Fibroblast of lung (primary cell): ENCODE measurements at regions not wholly inside any gene's neighbourhood (a gene's known extent, or its start where the extent isn't known, plus 50 kb on each side); places are given as distances from the start of the nearest gene placed in this dataset.

ENCODE experiments used
- DNase-seq, 2 donors: peaks; one replicate each; pipeline versions ENCODE4 v3.0.0 to v3.0.0-alpha.2; 2010; ENCODE audit warnings: low read depth in 2 of 2
- H2AFZ ChIP-seq: 2 replicates; pipeline ENCODE4 v1.5.1; 2012; ENCODE audit warnings: low read length, control low read depth, inconsistent platforms
- H3K27ac ChIP-seq: 2 replicates; pipeline ENCODE4 v1.5.1; 2011; ENCODE audit warnings: low read length, control low read depth; ENCODE audit not compliant: insufficient read depth
- H3K27me3 ChIP-seq: 2 replicates; pipeline ENCODE4 v1.5.1; 2011; ENCODE audit warnings: mild to moderate bottlenecking, low read length; ENCODE audit not compliant: control insufficient read depth, insufficient read depth
- H3K36me3 ChIP-seq: 2 replicates; pipeline ENCODE4 v1.5.1; 2011; ENCODE audit warnings: low read length; ENCODE audit not compliant: control insufficient read depth, insufficient read depth
- H3K4me1 ChIP-seq: 2 replicates; pipeline ENCODE4 v1.5.1; 2011; ENCODE audit warnings: low read length; ENCODE audit not compliant: control insufficient read depth, insufficient read depth; ENCODE audit errors: extremely low read depth
- H3K4me2 ChIP-seq: 2 replicates; pipeline ENCODE4 v1.5.1; 2011; ENCODE audit warnings: low read length, control low read depth; ENCODE audit not compliant: insufficient read depth; ENCODE audit errors: extremely low read depth
- H3K4me3 ChIP-seq, 4 experiments: fragments of 200-600 bp in 1 of 4; sonication (generic) in 1 of 4; replicated peaks in 1 of 4; 2 replicates each; pipeline ENCODE4 v1.5.1; 2011 to 2016; ENCODE audit warnings: low read length in 4 of 4, low read depth in 3 of 4, mild to moderate bottlenecking in 3 of 4, control low read depth in 2 of 4, inconsistent platforms in 1 of 4, mixed read lengths in 1 of 4; ENCODE audit not compliant: insufficient read depth in 1 of 4; ENCODE audit errors: control extremely low read depth in 1 of 4
- H3K79me2 ChIP-seq: 2 replicates; pipeline ENCODE4 v1.5.1; 2012; ENCODE audit warnings: mild to moderate bottlenecking, low read length, inconsistent platforms; ENCODE audit not compliant: control insufficient read depth, insufficient read depth
- H3K9ac ChIP-seq: 2 replicates; pipeline ENCODE4 v1.5.1; 2011; ENCODE audit warnings: mild to moderate bottlenecking, low read length, control low read depth; ENCODE audit not compliant: insufficient read depth
- H3K9me3 ChIP-seq: 2 replicates; pipeline ENCODE4 v1.5.1; 2012; ENCODE audit warnings: low read depth, low read length; ENCODE audit not compliant: control insufficient read depth, insufficient read depth
- H4K20me1 ChIP-seq: 2 replicates; pipeline ENCODE4 v1.5.1; 2011; ENCODE audit warnings: low read length; ENCODE audit not compliant: control insufficient read depth, insufficient read depth; ENCODE audit errors: extremely low read depth
- CTCF ChIP-seq, 2 donors: IDR thresholded peaks in 1 of 2; conservative IDR thresholded peaks in 1 of 2; 1 replicate in 1 of 2; 2 replicates in 1 of 2; pipeline ENCODE4 v1.5.1; 2011 to 2012; ENCODE audit warnings: low read length in 2 of 2, control low read depth in 1 of 2, inconsistent platforms in 1 of 2, low read depth in 1 of 2, mild to moderate bottlenecking in 1 of 2
- EZH2 ChIP-seq: IDR thresholded peaks from 2 replicates; pipeline ENCODE4 v1.5.1; 2012; ENCODE audit warnings: low read length, control low read depth, mild to moderate bottlenecking; ENCODE audit errors: missing control alignments

GRCh38 chr2:221323513-221323912, 248.6 kb downstream of the EPHA4 start:
- no peaks in the 10 kb centered on the region for H4K20me1 ChIP-seq
- no peaks in the 10 kb centered on the region for H3K4me1 ChIP-seq
- TF ChIP-seq EZH2: no peak
- TF ChIP-seq CTCF (conservative IDR thresholded peaks at IDR 0.05 in 1 of 2, IDR thresholded peaks at IDR 0.05 in 1 of 2; ENCODE audit: low read depth in 1 of 2, low read length in 2 of 2): no peak
- no peak overlapping the region for H3K9ac ChIP-seq
- H3K27me3 ChIP-seq: no peaks in the 10 kb centered on the region
- H3K36me3 ChIP-seq: no peaks in the 10 kb centered on the region
- no peak overlapping the region for H3K27ac ChIP-seq
- H3K4me2 ChIP-seq: no peak overlapping the region
- DNase-seq: no peak
- H3K79me2 ChIP-seq: no peaks in the 10 kb centered on the region
- no peak overlapping the region for H2AFZ ChIP-seq
- H3K4me3 ChIP-seq: no peak overlapping the region
- no peaks in the 10 kb centered on the region for H3K9me3 ChIP-seq

GRCh38 chr2:221330436-221330835, 241.7 kb downstream of the EPHA4 start:
- Histone ChIP-seq H3K27ac (no peak overlapping the region), H3K4me3 (no peak overlapping the region), H3K4me2 (no peak overlapping the region), H3K4me1 (no peaks in the 10 kb centered on the region), H4K20me1 (no peaks in the 10 kb centered on the region), H3K9me3 (no peaks in the 10 kb centered on the region), H3K36me3 (no peaks in the 10 kb centered on the region), H3K79me2 (no peaks in the 10 kb centered on the region), H3K27me3 (no peaks in the 10 kb centered on the region), H2AFZ (no peak overlapping the region), H3K9ac (no peak overlapping the region)
- TF ChIP-seq EZH2: no peak
- TF ChIP-seq CTCF (conservative IDR thresholded peaks at IDR 0.05 in 1 of 2, IDR thresholded peaks at IDR 0.05 in 1 of 2; ENCODE audit: low read depth in 1 of 2, low read length in 2 of 2): no peak
- DNase-seq: no peak

GRCh38 chr2:221334481-221335218, 237.5 kb downstream of the EPHA4 start:
- H2AFZ ChIP-seq: no peak overlapping the region
- no peak for TF ChIP-seq EZH2
- TF ChIP-seq CTCF (conservative IDR thresholded peaks at IDR 0.05 in 1 of 2, IDR thresholded peaks at IDR 0.05 in 1 of 2; ENCODE audit: low read depth in 1 of 2, low read length in 2 of 2): no peak
- H3K79me2 ChIP-seq: no peaks in the 10 kb centered on the region
- H3K4me3 ChIP-seq: no peak overlapping the region
- DNase-seq: no peak
- H3K27ac ChIP-seq: no peak overlapping the region
- H3K9ac ChIP-seq: no peak overlapping the region
- no peaks in the 10 kb centered on the region for H3K27me3 ChIP-seq
- no peaks in the 10 kb centered on the region for H4K20me1 ChIP-seq
- no peaks in the 10 kb centered on the region for H3K36me3 ChIP-seq
- H3K4me2 ChIP-seq: no peak overlapping the region
- no peaks in the 10 kb centered on the region for H3K4me1 ChIP-seq
- no peaks in the 10 kb centered on the region for H3K9me3 ChIP-seq
